VCaP (cell line): ENCODE measurements at regions not wholly inside any gene's neighbourhood (a gene's known extent, or its start where the extent isn't known, plus 50 kb on each side); places are given as distances from the start of the nearest gene placed in this dataset.

Source experiments
- H3K27ac ChIP-seq: fragments of 450-650 bp; 2 replicates; pipeline ENCODE4 v1.5.1; 2017
- TF ChIP-seq, protein P1 (sequence below): fragments of 450-650 bp; conservative IDR thresholded peaks from 2 replicates; pipeline ENCODE4 v1.5.1; 2017; ENCODE audit warnings: mild to moderate bottlenecking, moderate library complexity

DNA sequence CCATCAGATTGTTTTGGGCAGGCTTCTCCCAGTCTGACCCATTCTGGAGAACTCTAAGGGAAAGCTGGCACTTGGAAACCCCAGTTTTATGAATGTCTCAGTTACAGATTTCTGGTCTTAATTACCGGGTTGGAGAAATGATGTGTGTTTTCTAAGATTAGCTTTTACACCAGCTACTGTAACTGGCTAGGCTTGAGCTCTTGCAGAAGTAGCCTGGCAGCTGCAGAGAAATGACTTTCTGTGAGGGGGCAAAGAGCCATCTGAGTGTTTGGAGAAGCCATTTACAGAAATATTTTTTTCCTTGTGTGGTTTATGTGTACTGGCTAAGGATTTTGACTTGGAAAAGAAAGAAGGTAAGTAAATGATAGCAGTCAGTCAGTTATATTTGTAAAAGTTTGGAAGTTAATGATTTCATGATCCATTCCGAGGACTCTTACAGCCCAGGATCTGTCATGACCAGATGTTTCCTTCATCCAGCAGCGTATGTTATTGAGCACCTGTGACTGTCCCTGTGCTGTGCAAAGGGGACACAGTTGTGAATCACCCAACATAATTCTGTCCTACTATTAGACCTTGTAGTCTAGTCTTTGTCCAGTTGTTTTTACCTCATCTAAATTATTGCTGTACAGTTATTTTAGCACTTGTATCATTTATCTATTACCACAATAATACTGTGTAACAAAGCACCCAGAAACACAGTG lies 53.7 kb upstream of the GDNF start:
- TF ChIP-seq, protein P1, sequence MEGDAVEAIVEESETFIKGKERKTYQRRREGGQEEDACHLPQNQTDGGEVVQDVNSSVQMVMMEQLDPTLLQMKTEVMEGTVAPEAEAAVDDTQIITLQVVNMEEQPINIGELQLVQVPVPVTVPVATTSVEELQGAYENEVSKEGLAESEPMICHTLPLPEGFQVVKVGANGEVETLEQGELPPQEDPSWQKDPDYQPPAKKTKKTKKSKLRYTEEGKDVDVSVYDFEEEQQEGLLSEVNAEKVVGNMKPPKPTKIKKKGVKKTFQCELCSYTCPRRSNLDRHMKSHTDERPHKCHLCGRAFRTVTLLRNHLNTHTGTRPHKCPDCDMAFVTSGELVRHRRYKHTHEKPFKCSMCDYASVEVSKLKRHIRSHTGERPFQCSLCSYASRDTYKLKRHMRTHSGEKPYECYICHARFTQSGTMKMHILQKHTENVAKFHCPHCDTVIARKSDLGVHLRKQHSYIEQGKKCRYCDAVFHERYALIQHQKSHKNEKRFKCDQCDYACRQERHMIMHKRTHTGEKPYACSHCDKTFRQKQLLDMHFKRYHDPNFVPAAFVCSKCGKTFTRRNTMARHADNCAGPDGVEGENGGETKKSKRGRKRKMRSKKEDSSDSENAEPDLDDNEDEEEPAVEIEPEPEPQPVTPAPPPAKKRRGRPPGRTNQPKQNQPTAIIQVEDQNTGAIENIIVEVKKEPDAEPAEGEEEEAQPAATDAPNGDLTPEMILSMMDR, result no peak

DNA sequence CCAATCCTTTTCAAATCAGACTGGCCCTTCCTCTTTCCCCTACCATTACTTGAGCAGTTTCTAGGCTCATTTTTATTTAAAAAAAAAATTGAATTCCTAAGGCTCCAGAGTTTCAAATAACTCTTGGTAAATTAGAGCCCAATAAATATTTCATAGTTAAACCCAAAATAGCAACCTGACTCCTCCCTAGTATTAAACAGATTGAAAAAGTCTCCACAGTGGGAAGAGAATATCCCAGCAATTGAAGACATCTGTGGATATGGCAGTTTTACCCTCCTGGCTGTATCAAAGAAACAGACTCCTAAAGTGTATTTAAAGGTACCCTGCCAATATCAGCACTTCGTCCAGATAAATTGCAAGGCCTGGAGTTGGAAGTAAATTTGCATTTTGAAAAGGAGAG lies 52.7 kb upstream of the GDNF start:
- H3K27ac ChIP-seq, result no peak overlapping the region

More for the DNA sequence above, 53.7 kb upstream of the GDNF start:
- no peak overlapping the region for H3K27ac ChIP-seq

DNA sequence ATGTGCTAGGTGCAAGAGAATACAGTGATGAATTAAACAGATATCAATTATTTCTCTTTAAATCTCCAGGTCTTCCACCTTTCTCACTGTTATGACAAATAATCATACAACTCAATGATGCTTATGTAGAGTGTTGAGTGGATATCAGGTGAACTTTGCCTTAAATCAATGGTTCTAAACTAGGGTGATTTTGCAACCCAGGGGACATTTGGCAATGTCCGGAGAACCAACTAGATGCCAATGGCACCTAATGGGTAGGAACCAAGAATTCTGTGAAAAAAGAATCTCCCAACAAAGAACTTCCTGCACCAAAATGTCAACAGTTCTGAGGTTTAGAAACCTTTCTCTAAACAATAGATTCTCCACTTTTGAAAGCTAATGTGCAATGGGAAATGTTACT lies 52.0 kb upstream of the GDNF start:
- TF ChIP-seq, protein P1, result no peak
- no peak overlapping the region for H3K27ac ChIP-seq

More for the DNA sequence above, 52.7 kb upstream of the GDNF start:
- TF ChIP-seq, protein P1, result no peak

DNA sequence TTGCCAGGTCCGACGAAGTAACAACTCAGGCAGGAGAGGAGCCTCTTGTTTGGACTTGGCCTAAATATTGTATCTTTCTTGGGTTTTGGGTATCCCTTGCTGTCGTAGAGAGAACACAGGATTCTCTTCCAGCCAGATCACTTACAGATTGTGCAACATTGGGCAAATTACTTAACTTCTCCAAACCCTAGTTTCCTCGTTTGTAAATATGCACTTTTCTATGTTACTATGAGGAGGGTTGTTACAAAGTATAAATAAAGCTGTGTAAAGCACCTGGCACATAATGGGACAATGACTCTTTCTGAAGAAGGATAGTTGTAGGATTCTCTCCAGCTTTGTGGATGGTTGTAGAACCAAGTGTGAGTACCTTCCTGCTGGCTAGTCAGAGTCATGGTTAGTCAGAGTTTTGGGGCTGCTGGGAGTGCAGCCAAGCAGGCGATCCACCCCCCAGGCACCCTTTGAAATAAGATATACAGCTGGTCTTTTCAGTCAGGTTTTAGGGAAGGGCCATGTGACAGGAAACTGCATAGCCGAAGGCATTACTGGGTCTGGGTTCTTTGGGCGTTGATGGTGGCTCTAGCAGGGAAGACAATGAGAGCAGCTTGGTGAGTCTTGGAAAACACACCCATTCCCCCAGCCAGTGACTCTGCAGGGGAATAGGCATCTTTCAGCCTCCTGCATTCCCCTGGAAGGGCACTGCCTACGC lies 49.9 kb upstream of the GDNF start:
- TF ChIP-seq, protein P1, result no peak

More for the DNA sequence above, 49.9 kb upstream of the GDNF start:
- no peak overlapping the region for H3K27ac ChIP-seq
